CD4-positive, alpha-beta T cell treated with Interleukin-15 for 1 hour (primary cell): ENCODE measurements at regions not wholly inside any gene's neighbourhood (a gene's known extent, or its start where the extent isn't known, plus 50 kb on each side); places are given as distances from the start of the nearest gene placed in this dataset.
A peak's percentile ranks its signal among the peaks of the same experiment; 100 is the strongest.

ENCODE experiments used
- DNase-seq: peaks from one replicate; pipeline ENCODE4 v3.0.0-alpha.2; 2020

DNA sequence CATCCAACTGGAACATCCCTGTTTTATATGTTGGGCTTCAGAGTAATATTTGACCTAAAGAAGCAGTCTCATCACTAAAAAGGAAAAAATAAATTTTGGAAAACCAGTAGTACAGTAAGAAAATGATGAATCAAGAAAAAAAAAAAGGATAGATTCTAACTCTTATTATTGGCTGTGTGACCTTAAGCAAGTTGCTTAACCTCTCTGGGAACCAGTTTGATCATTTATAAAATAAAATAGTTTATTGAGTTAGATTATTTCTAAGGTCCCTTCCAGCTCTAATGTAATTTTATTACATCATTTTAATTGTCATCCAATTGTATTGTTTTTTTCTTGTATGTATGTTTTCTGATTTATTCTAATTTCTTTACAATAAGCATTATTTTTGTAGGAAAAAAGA, 127.0 kb downstream of the PRELID2 start:
- DNase-seq = no peak

GRCh38 chr5:145704724-145705123, 130.4 kb downstream of the PRELID2 start:
- no peak for DNase-seq

DNA sequence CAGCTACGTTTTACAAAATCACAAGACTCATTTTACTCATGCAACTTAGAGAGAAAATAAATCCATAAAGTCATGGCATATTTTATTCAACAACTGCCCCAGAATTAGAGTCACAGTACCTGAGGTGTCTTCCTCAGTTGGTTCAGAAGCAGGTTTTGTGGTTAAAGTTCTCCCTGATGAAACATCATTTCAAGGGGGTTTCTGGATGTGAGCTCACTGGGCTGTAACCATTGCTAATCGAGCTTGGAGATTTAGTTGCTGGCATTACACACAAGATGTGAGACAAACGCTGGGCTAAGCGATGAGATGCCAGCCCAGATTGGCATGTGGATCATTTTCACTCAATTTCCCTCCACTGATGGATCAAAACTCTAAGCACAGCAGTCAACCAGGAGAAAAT, 131.3 kb downstream of the PRELID2 start:
- no peak for DNase-seq

DNA sequence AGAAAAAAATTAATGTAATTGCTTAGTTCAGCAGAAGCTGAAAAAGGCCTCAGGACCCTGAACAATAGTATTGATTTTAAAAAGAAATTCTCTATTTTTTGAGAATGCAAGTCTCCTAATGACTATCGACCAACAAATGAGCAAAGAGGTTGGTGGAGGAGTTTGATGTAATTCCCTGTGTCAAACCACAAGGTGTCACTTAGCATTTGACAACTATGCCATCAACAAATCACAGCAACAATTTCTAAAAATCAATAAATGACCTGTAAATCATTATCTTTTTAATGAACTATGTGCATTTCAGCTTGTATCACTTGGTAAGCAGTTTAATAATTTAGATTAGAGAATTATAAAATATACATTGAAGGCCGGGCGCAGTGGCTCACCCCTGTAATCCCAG, 133.7 kb downstream of the PRELID2 start:
- no peak for DNase-seq

DNA sequence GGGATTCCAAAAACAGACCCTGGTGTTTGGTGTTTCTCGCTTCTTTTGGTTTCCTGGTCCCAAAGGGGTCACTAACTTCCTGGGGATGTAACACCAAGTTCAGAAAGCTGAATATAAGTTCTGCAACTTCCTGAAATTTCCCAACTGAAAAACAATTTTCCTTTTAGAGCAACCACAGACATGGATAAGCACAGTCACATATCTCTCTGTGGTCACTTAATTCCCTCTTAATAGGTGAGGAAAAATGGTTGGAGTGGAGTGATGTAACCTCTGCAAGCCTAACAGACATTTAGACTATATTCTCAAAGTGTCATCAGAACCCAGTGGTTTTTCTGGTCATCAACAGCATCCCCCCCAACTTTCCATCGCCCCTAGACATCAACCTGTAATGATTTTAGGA, 135.3 kb downstream of the PRELID2 start:
- no peak for DNase-seq

GRCh38 chr5:145697251-145697990, 137.7 kb downstream of the PRELID2 start:
- no peak for DNase-seq

DNA sequence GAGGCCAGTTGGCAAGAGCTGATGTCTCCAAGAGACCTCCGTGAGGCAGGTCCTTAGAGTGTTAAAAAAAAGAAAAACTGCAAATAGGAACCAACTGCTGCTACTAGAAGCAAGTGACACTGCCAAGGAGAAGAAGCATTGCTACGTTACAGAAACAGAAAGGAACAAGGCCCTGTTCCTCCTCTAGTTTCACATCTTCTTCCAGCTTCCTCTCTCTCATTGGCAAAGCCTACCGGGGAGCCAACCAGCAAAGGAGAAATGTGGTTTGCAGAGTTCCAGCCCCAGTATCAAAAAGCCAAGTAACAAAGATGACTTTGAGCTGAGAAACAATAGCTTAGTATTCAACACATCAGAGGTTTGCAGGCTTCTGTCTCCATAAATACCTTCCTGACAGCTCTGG, 145.9 kb downstream of the PRELID2 start:
- DNase-seq = peak; percentile 26

DNA sequence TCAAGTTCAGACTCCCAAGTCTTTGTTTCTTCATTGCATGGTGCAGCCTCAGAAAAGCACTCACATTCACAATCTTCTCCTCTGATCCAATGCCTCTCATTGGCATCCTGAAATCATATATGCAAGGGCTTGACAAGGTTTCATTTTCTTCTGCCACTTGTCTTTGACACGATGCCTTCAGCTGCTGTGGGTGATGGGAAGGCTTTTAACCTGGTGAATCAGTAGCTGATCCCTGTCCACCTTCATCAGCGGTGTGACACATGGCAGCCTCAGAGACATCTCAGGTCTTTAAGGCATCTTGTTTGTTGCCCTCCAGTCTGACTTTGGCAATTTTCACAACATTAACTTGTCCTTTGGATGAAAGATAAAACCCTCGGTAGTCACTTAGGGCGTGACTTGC, 147.2 kb downstream of the PRELID2 start:
- no peak for DNase-seq

DNA sequence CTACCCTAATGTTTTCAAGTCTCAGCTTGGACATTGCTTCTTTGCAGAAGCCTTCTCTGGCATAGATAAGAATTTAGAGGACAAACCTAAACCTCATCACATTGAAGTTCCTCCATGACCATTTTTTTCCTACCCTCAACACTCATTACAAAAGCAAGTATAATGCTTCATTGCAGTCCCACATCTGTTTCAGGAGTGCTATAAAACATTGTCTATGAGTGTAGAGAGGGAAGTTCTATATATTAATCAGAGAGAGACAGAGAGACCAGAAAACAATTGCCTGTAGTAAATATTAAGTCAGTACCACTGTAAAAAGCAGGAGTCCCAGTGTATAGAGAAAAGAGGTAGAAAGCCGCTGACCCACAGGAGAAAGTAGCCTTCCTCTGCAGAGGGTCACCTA, 149.7 kb downstream of the PRELID2 start:
- DNase-seq = no peak

DNA sequence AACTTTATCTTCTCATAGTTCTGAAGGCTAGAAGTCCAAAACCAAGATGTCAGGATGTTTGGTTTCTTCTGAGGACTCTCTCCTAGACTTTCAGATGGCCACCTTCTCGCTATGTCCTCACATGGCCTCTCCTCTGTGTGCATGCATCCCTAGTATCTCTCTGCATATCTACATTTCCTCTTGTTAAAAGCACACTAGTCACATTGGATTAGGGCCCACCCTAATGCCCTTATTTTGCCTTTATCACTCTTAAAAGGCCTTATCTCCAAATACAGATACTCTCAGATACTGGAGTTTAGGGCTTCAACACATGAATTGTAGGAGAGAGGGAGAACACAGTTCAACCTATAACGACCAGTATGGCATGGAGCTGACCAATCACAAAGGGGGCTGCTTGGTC, 151.7 kb downstream of the PRELID2 start:
- DNase-seq = no peak

- no peak for DNase-seq
These were observed 152.8 kb downstream of the PRELID2 start for GRCh38 chr5:145682197-145682899.

DNA sequence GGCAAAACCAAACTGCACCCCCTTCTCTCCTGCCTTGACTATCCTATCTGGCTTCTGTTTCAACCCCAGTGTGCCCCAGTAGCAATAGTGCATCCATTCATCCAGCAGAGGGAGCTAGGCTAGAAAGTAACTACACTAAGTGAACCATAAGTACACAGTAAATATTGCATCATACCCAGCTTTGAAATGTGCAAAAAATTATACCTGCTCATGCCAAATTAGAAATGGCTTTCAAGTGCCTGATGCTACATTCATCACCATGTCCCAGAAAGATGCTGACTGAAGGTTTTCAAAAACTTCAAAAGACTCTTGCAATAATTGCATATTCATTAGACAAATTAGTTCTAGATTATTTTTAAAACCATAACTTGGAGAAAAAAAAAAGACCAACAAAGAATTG, 153.5 kb downstream of the PRELID2 start:
- DNase-seq = no peak

DNA sequence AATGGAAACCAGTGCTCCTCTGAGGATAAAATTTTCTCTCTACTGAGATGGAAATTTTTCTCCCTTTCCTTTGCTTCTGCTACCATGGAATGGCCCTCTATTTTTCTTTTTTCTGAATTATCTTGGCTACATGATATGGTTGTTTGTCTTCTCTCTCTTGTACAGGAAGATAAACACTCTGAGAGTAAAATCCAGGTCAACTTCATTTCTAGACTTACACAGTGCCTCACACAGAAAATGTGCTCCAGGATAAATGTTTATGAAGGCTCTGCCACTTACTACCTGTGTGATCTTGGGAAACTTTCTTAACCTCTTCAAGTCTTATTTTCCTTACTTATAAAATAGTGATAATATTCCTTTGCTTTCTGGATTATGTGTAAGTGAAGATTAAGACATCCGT, 153.9 kb downstream of the PRELID2 start:
- DNase-seq = no peak

- DNase-seq = no peak
These were observed 154.4 kb downstream of the PRELID2 start for GRCh38 chr5:145680767-145681166.

- no peak for DNase-seq
These were observed 155.0 kb downstream of the PRELID2 start for GRCh38 chr5:145680169-145680568.

GRCh38 chr5:145678255-145678654, 156.9 kb downstream of the PRELID2 start:
- DNase-seq = no peak

GRCh38 chr5:145673786-145674185, 161.4 kb downstream of the PRELID2 start:
- no peak for DNase-seq

DNA sequence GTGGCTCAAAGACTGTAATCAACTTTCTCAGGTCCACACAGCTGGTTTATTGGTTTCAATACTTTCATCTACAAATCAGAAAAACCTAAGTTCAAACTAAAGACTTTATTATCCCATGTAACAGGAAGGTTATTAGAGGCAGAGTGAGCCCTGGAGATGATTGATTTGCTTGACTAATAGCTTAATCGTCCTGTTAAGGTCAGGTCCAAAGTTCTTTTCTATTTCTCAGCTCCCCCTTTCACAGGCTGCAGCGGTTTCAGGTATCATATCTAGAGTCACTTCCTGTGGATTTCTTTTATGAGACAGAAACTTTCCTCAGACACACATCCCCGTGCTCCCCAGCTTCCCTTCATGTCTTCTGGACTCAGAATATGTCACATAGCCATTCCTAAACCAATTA, 166.4 kb downstream of the PRELID2 start:
- no peak for DNase-seq

GRCh38 chr5:145667742-145668141, 167.4 kb downstream of the PRELID2 start:
- no peak for DNase-seq

- DNase-seq = no peak
These were observed 168.6 kb downstream of the PRELID2 start for GRCh38 chr5:145666591-145666990.

GRCh38 chr5:145661737-145662485, 173.2 kb downstream of the PRELID2 start:
- DNase-seq = no peak

DNA sequence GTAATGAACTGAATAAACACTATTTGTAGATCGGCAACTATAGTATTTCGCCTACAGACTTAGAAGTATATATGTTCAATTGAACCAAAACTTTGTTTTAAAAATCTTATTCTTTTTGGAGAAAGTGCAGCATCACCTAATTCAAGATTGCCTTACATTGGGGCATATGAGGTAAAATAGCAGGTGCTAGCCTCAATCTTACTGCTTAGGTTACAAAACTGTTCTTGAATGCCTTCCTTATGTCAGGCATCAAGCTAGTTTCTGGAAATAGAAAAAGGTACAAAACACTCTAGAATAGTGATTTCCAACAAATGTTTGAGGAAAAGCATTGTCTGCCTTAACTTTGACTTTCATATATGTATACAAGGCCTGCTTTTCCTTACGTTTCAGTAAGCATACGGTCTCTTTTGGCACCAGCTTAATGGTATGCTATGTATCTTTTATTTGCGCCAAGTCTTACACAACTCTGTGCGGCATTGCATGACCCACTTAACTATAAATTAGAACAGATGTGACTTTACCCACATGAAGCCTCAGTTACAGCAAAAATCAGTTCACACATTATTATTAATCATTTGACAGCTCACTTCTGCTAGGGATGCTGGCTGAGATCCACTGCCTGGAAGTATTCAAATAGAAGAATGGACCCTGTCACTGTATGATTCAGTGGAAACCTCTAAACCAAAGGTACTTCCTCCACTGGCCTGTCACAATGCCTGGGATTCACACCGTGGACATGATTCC, 174.1 kb downstream of the PRELID2 start:
- DNase-seq = no peak

DNA sequence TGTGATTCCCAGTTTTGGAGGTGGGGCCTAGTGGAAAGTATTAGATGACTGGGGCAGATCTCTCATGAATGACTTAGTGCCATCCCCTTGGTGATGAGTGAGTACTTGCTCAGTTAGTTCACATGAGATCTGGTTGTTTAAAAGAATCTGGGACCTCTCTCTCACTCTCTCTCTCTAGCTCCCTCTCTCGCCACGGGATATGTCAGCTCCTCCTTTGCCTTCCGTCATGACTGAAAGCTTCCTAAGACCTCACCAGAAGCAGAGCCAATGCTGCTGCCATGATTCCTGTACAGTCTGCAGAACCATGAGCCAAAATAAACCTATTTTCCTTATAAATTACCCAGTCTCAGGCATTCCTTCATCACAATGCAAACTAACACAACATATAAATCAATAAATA, 176.7 kb downstream of the PRELID2 start:
- no peak for DNase-seq
